Peyer's patch (tissue), 4 donors: ENCODE measurements at regions not wholly inside any gene's neighbourhood (a gene's known extent, or its start where the extent isn't known, plus 50 kb on each side); places are given as distances from the start of the nearest gene placed in this dataset.

ENCODE experiments used
- DNase-seq, 3 donors: peaks; one replicate each; pipeline ENCODE4 v3.0.0-alpha.2; 2017 to 2019
- H3K27ac ChIP-seq, 4 donors: fragments of 200-600 bp; sonication (generic); one replicate each; pipeline ENCODE4 v1.5.1; 2016 to 2019
- H3K27me3 ChIP-seq, 2 donors: fragments of 200-600 bp; sonication (generic); one replicate each; pipeline ENCODE4 v1.5.1; 2019
- H3K36me3 ChIP-seq, 3 donors: fragments of 200-600 bp; sonication (generic); one replicate each; pipeline ENCODE4 v1.5.1; 2016 to 2019
- H3K4me1 ChIP-seq, 4 donors: fragments of 200-600 bp; sonication (generic); one replicate each; pipeline ENCODE4 v1.5.1; 2016 to 2019
- H3K4me3 ChIP-seq, 4 donors: fragments of 200-600 bp; sonication (generic); 1 replicate in 3 of 4; 2 replicates in 1 of 4; pipeline ENCODE4 v1.5.1; 2016 to 2019; ENCODE audit warnings: mild to moderate bottlenecking in 1 of 4
- H3K9me3 ChIP-seq, 4 donors: fragments of 200-600 bp; sonication (generic); one replicate each; pipeline ENCODE4 v1.5.1; 2016 to 2019; ENCODE audit warnings: mild to moderate bottlenecking in 1 of 4
- POLR2A ChIP-seq, 2 donors: fragments of 450-650 bp; IDR thresholded peaks; one replicate each; pipeline ENCODE4 v1.5.1; 2017; ENCODE audit warnings: antibody characterized with exemption in 2 of 2, mild to moderate bottlenecking in 2 of 2, moderate library complexity in 2 of 2
- TF ChIP-seq, protein P1 (sequence below), 6 experiments: fragments of 450-650 bp in 4 of 6; fragments of 200-600 bp in 2 of 6; sonication (generic) in 1 of 6; IDR thresholded peaks; one replicate each; pipeline ENCODE4 v1.5.1; 2017 to 2019; ENCODE audit warnings: antibody characterized with exemption in 6 of 6, mild to moderate bottlenecking in 3 of 6, moderate library complexity in 1 of 6

DNA sequence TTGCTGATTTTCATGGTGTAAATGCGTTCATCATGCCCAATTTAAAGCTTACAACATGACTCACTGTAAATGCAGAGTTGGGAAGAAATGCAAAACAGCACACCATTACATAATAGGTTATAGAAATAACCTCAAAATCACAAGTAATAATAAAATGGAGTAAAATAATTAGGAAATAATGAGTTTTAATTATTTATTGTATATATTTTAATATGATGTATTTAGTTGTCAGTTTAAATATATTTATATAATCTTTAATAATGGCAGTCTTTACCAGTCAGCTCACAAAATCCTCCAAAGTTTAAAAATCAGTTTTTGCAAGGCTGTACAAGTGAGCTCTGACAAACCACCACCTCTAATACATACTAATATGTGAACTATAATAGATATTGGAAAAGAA is 180.2 kb downstream of the RND3 start:
- Histone ChIP-seq H3K36me3 (no peaks in the 10 kb centered on the region), H3K27me3 (no peaks in the 10 kb centered on the region), H3K4me1 (peaks cover 0 to 10% (median 3%) of the 10 kb centered on the region in 4 donors), H3K9me3 (peaks cover 0 to 10% (median 0%) of the 10 kb centered on the region in 4 donors), H3K4me3 (no peak overlapping the region), H3K27ac (no peak overlapping the region)
- no peak for DNase-seq
- TF ChIP-seq, protein P1, sequence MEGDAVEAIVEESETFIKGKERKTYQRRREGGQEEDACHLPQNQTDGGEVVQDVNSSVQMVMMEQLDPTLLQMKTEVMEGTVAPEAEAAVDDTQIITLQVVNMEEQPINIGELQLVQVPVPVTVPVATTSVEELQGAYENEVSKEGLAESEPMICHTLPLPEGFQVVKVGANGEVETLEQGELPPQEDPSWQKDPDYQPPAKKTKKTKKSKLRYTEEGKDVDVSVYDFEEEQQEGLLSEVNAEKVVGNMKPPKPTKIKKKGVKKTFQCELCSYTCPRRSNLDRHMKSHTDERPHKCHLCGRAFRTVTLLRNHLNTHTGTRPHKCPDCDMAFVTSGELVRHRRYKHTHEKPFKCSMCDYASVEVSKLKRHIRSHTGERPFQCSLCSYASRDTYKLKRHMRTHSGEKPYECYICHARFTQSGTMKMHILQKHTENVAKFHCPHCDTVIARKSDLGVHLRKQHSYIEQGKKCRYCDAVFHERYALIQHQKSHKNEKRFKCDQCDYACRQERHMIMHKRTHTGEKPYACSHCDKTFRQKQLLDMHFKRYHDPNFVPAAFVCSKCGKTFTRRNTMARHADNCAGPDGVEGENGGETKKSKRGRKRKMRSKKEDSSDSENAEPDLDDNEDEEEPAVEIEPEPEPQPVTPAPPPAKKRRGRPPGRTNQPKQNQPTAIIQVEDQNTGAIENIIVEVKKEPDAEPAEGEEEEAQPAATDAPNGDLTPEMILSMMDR (IDR thresholded peaks at IDR 0.05): no peak
- no peak for TF ChIP-seq POLR2A (IDR thresholded peaks at IDR 0.05)

DNA sequence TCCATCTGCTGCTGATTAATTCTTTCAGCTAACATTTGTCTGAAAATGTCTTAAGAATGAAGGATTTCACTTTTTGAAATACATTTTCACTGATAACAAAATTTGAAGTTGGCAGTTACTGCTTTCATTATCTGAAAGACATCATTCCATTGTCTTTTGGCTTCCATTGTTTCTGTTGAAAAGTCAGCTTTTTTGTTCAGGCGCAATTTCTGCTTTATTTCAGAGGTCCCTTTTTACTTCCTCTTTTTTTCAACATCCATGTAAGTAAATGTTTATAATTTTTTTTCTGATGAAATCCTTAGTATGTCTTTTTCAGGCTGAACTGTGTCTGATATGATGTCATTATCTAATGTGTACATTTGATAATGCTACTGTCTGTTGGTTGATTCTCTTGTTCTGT is 184.2 kb downstream of the RND3 start:
- no peaks in the 10 kb centered on the region for H3K27me3 ChIP-seq
- H3K4me3 ChIP-seq: no peak overlapping the region
- no peaks in the 10 kb centered on the region for H3K4me1 ChIP-seq
- peaks cover 0 to 10% (median 0%) of the 10 kb centered on the region in 4 donors for H3K9me3 ChIP-seq
- H3K27ac ChIP-seq: no peak overlapping the region
- no peaks in the 10 kb centered on the region for H3K36me3 ChIP-seq
- DNase-seq: no peak
- TF ChIP-seq, protein P1 (IDR thresholded peaks at IDR 0.05): no peak
- TF ChIP-seq POLR2A (IDR thresholded peaks at IDR 0.05): no peak

DNA sequence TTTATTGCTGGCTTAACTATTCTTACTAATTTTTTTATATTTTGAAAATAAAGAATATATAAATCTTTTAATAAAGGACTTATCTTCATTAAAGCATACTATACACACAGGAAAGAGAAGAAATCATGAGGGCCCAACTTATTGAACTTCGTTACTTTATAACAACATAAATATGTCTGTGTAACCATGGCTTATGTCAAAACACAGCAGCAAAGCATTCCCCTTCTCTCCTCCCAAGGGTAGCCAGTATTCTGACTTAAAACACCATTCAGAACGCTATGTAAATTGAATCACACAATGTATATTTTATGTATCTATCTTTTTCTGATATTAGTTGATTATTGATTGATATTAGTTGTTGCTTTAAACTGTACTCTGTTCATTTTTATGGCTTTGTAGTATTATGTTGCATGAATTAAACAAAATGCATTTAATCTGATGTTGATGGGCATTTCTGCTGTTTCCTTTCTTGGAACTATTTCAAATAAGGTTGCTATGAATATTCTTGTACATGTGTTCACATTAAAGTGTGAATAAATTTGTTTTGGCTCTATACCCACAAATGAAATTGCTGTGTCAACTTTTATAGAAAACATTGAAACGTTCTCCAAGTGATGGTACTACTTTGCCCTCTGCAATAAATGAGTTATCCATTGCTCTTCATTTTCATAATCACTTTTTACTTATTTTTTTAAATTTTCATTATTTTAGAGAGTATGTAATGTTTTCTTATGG is 188.7 kb downstream of the RND3 start:
- H3K4me3 ChIP-seq: no peak overlapping the region
- peaks cover 0 to 8% (median 0%) of the 10 kb centered on the region in 4 donors for H3K9me3 ChIP-seq
- no peaks in the 10 kb centered on the region for H3K36me3 ChIP-seq
- no peak for DNase-seq
- no peaks in the 10 kb centered on the region for H3K4me1 ChIP-seq
- no peaks in the 10 kb centered on the region for H3K27me3 ChIP-seq
- TF ChIP-seq POLR2A (IDR thresholded peaks at IDR 0.05): no peak
- TF ChIP-seq, protein P1 (IDR thresholded peaks at IDR 0.05): no peak
- H3K27ac ChIP-seq: no peak overlapping the region

DNA sequence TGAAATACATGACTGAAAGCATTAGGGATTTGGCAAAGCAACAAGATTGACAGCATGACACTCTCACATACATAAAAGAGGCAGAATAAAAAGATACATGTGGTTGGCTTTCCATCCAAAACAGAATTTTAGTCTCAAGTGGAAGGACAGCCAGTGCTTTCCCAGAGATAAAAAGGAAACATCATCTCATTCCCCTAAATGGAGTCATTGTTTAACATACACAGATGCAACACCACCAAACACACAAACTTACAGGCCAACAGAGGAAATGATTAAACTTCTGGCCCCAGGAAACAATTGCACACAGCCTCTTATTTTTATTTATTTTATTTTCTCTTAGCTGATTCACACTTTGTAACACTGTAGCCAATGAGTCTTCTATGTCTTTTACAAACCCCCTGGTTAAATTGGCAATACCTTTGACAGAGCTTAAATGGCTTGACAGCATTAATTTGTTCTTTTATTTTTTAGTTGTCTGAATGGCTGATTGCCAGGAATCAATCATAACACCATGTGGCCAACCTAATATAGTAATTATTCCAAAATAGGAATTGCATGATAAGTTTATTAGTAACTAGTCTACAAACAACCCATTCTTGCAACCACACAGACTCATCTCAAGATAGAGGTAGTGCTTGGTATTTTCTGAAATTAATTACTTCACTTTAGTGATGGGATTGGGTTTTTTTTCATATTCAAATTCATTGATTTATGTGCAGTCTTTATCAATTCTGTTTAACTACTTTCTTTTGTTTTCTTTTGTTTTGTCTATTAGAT is 190.5 kb downstream of the RND3 start:
- Histone ChIP-seq H3K27ac (no peak overlapping the region), H3K4me3 (no peak overlapping the region), H3K4me1 (no peaks in the 10 kb centered on the region), H3K27me3 (no peaks in the 10 kb centered on the region), H3K9me3 (no peaks in the 10 kb centered on the region), H3K36me3 (no peaks in the 10 kb centered on the region)
- no peak for DNase-seq
- TF ChIP-seq POLR2A (IDR thresholded peaks at IDR 0.05): no peak
- TF ChIP-seq, protein P1 (IDR thresholded peaks at IDR 0.05): no peak

- Histone ChIP-seq H3K4me3 (no peak overlapping the region), H3K27ac (no peak overlapping the region), H3K9me3 (no peaks in the 10 kb centered on the region), H3K4me1 (no peaks in the 10 kb centered on the region), H3K27me3 (no peaks in the 10 kb centered on the region), H3K36me3 (no peaks in the 10 kb centered on the region)
- no peak for DNase-seq
- TF ChIP-seq, protein P1 (IDR thresholded peaks at IDR 0.05): no peak
- no peak for TF ChIP-seq POLR2A (IDR thresholded peaks at IDR 0.05)
Observed at GRCh38 chr2:150295544-150295943, 191.9 kb downstream of the RND3 start.
